NCI-H526 treated with DMSO at 0.1 percent for 48 hours (cell line): ENCODE measurements at regions not wholly inside any gene's neighbourhood (a gene's known extent, or its start where the extent isn't known, plus 50 kb on each side); places are given as distances from the start of the nearest gene placed in this dataset.

Experiments used
- DNase-seq: peaks from one replicate; lab custom pipeline; 2025; lab: John Stamatoyannopoulos, UW

DNA sequence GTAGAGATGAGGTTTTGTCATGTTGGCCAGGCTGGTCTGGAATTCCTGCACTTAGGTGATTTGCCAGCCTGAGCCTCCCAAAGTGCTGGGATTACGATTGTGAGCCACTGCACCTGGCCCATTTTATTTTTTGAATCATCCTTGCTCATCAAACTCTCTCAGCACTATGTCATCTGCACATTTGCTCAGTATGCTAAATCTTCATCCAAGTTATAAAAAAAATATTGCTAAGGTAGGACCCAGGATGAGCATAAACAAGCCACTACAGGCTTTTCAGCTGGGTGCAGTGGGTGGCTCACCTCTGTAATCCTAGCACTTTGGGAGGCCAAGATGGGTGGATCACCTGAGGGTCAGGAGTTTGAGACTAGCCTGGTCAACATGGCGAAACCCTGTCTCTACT lies 510.1 kb upstream of the LARGE1 start:
- DNase-seq, result no peak

DNA sequence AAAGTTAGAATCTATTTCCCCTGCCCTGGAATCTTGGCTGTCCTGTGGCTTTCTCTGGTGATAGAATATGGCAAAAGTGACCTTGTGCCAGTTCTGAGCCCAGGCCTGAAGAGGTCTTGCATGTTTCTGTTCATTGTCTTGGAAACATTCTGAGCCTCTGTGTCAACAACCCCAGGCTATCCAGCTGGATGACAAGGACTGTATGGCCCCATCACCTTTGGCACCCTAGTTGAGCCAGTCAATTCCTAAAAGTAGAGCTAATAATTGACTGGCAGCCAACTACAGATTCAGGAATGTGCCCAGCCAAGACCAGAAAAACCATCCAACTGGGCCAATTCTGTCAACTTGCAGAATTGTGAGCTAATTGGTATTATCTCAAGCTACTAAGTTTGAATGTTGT lies 514.1 kb upstream of the LARGE1 start:
- no peak for DNase-seq

DNA sequence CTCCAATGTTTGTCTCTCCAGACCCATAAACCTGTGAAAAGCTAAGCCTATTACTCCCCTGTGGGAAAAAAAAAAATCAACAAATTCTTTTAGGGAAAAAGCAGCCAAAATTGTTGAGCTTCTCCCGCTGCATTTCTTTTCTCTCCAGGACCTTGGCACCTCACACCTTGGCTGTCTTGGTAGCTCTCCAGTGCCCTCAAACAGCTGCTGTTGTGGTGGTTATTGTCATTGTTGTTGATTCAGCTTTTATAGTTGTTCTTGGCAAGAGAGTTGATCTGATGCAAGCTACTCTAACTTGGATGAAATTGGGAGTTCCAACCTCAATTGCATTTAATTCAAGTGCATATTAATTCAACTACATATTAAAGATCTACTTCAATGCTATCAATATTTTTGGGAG lies 516.9 kb upstream of the LARGE1 start:
- no peak for DNase-seq

DNA sequence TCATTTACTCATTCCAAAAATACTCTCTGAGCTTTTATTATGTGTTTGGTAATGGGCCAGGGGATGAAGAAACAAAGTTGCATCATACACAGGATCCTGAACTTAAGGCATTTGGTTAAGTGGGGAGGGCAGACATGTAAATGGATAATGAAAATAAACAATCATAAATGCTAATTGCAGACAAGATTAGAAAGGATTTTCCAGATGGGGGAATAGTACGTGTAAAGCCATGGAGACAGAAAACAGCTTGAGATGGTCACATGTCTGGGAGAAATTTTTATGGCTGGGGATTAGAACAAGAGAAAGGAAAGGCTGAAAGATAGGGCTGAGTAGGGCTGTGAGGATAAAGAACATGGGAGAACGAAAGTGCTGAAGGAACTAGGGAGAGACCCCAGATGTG lies 534.3 kb upstream of the LARGE1 start:
- no peak for DNase-seq

DNA sequence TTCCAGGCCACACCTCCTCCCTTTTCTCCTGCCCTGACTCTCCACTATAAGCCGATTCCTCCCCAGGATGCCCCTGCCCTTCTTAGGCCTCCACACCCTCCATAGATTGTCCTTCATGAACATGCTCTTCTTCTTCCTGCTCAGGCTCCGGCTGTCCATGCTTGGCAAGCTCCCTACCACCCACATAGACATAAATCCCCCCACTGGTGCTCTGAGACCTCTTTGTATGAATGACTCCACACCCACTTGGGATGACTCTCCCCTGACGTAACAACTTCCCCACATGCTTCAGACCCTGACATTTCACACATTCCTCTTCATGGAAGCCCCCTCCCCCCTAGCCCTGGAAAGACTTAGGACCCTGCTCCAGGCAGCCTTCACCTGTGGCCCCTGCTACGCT lies 542.5 kb upstream of the LARGE1 start:
- no peak for DNase-seq

DNA sequence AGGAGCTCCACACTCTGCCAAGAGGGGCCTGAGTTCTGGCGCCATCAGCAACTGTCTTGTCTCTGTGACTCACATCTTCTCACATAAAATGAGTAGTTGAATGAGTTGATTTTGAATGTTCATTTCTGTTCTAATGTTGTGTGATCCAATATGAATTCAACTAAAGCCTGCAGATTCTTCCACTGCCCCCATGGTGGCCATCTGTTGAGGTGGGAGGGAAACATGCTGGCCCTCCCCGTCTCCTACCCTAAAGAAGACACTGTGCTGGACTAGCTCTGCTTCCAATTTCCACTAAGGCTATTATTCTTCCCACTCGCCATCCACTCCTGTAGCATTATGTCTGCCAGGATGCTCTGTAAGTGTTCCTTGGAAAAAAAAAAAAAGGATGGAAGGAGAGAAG lies 555.6 kb upstream of the LARGE1 start:
- DNase-seq, result no peak

DNA sequence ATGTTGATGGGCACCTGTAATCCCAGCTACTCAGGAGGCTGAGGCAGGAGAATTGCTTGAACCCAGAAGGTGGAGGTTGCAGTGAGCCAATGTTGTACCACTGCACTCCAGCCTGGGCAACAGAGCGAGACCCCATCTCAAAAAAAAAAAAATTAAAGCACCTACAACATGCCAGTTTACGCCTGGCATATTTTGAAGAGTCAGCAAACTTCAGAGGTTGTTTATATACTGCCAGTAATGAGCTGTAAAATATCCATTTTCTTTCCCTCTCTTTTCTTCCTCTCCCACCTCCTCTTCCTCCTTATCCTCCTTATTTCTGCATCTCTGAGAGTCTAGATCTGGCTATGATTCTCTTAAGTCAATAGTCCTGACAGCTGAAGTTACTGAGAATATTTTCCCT lies 556.5 kb upstream of the LARGE1 start:
- no peak for DNase-seq

DNA sequence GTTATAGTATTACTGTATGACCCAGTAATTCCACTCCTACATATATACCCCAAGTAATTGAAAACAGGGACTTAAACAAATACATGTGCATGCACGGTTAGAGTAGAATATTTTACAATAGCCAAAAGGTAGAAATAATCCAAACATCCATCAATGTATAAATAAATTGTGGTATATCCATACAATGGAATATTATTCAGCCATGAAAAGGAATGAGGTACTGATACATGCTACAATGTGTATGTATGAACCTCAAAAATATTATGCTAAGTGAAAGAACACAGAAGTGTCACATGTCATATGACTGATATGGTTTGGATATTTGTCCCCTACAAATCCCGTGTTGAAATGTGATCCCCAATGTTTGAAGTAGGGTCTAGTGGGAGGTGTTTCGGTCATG lies 560.8 kb upstream of the LARGE1 start:
- DNase-seq, result no peak

DNA sequence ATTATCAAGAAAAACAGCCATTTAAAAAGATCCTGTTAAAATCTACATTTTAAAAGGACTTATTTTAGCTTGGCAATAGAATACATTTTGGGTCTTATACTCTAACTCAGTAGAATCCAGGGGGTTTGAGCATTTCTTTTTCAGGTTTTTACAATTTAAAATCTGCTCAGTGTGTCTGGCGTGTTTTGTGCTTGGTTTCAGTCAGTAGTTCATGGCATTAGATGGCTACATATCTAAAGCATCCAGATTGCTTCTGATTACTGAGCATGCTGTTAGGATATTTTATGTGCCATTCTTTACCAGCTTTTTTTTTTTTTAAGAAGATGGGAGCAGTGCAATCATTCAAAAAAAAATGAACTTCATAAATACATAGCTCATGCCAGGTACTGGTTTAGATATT lies 566.1 kb upstream of the LARGE1 start:
- no peak for DNase-seq

DNA sequence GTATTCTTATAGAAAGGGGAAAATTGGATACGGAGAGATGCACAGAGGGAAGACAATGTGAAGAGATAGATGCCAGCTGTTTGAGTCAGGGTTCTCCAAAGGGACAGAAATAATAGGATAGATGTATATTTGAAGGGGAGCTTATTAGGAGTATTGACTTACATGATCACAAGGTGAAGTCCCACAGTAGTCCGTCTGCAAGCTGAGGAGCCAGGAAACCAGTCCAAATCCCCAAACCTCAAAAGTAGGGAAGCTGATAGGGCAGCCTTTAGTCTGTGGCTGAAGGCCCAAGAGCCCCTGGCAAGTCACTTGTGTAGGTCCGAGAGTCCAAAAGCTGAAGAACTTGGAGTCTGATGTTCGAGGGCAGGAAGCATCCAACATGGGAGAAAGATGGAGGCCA lies 569.6 kb upstream of the LARGE1 start:
- no peak for DNase-seq

DNA sequence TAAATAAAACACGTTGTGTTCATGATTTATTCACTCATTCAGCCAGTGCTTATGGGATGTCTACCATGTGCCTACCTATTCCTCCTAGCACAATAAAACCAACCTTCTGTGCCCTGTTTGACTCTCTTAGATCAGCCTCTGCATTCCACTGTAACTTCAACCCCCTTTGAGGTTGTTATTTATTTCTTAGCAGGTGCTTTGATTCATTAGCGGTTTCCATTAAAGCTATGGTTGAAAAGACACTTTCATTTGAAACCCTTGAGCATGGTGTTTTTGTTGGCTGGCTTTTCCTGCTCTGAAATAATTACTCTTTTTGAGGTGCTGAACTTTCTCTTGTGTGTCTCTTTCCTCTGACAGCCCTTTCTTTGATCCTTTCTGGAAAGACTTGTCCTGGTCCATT lies 570.6 kb upstream of the LARGE1 start:
- DNase-seq, result no peak

DNA sequence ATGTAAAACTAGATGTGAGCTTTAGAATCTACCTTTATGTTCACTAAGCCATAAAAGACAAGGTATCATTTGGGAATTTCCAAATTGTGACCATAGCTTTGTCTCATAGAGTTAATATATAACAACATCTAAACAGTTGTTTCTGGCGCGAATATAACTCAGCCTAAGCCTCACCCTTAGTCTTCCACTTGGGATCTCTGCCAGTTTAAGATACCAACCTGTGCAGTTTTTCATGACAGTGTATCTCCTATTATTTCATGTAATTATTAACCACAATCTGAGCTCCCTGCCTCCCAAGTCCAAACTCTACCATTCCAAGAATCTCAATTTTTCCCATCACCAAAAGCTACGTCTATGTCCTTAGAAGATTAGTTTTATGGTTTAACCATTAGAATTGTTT lies 572.5 kb upstream of the ISX start:
- no peak for DNase-seq

DNA sequence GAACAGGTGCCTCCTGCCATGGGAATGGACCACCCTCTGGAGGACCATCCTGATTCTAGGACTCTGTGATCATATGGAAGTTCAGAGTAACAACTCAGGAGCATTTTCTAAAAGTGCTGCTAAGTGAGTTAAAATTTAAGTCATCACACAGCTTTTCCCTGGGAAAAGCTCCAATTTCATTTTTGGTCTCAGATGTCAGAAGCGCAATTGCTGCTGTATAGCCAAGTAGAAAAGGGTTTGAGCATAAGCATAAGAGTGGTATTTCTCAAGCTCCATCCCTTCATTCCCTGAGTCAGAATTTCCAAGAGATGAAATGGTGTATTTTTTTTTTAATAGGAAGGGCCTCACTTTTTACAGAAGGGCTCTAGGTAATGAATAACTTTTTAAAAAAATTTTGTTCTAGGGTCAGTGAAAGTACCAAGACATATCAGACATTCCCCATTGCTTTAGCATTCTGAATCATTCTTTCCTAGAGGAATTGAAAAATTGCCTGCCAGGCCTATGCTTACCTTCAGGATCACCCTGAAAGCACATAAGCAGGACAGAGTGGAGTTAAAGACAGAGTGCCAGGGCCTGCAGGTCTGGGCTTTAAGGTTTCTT lies 564.5 kb upstream of the ISX start:
- no peak for DNase-seq

DNA sequence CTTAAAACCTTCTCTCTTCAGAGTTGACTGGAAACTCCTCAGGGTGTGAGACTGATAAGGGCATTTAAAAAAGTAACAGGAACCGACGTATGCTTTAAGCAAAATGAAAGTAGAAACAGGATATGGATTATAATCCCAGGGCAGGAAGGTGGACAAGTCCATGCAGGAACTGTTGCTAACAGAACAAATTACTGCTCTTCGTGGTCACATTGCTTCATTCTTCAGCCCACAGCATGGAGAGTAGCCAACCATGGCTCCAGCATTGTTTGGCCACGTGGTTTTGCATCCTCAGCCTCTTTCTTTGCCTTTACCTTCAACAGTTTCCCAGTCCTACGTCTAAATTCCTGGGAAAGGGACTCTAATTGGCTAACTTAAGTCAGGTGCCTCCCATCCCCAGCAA lies 563.1 kb upstream of the ISX start:
- DNase-seq, result no peak

DNA sequence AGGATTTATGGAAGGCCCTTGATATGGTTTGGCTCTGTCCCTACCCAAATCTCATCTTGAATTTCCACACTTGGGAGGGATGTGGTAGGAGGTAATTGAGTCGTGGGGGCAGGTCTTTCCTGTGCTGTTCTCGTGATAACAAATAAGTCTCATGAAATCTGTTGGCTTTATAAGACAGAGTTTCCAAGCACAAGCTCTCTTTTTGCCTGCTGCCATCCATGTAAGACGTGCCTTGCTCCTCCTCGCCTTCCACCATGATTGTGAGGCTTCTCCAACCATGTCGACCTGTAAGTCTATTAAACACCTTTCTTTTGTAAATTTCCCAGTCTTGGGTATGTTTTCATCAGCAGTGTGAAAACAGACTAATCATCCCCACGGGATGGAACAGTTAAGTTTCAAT lies 557.2 kb upstream of the ISX start:
- DNase-seq, result no peak

DNA sequence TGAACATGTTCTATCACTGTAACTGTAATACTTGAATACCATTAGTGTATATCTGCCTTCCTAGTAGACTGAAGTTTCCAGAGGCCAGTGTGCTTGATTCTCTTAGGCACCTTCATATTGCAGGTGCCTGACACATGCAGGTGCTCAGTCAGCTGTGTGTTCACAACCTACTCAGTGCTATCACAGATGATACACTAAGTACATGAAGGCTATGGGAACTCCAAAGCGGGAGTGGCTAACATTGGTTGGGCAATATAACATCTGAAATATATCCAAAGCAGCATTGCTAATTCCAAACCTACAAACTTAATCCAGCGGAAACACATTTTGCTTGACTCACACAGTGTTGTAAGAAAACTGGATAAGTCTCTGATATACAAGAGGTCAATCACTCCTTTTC lies 539.3 kb upstream of the ISX start:
- DNase-seq, result no peak

DNA sequence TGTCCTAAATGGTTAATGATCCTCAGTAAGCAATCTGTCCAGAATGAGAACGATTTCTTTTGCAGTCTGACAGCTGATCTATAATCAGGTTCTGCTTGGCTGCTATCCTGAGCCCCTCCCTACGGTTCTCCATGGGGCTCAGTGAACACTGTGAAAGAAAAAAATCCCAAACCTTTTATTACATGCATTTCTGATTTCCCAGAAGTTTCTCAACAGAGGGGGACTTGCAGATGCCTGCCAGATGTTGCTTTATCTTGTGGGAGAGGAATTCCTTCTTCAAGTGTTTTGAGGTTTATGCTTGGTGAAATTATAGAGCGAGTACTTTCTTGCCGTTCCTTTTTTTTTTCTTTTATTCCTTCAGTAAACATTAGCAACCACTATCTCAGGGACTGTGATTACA lies 531.9 kb upstream of the ISX start:
- DNase-seq, result no peak

DNA sequence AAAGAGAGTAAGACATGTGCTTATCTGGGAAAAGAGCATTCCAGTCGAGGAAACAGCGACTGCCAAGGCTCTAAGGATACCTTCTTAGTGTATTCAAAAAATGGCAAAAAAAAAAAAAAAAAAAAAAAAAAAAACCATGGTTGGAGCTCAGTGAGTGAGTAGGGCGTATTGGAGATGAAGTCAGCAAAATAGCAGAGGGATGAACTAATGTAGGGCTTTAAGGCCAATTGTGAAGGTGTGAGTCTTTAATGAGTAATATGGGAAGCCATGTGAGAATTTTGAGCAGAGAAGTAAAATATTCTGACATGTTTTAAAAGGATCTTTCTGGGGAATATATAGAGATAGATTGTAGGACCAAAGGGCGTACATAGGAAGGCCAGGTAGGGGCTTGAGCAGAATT lies 498.6 kb upstream of the ISX start:
- no peak for DNase-seq

DNA sequence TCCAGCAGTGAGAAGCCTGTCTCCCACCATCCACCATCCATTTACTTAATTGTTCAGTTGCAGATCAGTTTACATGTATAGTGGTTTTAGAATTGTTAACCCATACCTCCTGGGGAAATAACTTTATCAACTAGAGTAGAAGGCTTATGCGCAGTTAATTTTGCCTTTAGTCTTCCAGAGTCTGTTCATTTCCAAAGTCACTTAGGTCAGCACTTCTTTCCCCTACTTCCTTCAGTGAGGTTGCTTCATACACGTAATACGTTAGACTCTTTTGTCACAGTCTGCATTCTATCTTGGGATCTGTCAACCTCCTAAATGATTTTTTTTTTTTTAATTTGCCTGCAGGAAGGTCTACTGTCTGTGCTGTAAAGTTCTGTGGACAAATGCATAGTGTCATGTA lies 495.6 kb upstream of the ISX start:
- DNase-seq, result no peak

DNA sequence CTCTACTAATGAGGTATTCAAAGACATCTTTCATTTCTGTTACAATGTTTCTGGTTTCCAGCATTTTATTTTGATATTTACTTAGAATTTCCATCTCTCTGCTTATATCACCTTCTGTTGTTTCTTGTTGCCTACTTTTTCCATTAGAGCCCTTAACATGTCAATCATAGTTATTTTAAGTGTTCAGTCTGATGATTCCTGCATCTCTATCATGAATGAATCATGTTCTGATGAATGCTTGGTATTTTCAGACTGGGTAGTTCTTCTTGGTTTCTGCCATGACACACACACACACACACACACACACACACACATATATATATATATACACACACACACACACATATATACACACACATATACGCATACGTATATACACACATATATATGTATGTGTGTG lies 486.4 kb upstream of the ISX start:
- no peak for DNase-seq

DNA sequence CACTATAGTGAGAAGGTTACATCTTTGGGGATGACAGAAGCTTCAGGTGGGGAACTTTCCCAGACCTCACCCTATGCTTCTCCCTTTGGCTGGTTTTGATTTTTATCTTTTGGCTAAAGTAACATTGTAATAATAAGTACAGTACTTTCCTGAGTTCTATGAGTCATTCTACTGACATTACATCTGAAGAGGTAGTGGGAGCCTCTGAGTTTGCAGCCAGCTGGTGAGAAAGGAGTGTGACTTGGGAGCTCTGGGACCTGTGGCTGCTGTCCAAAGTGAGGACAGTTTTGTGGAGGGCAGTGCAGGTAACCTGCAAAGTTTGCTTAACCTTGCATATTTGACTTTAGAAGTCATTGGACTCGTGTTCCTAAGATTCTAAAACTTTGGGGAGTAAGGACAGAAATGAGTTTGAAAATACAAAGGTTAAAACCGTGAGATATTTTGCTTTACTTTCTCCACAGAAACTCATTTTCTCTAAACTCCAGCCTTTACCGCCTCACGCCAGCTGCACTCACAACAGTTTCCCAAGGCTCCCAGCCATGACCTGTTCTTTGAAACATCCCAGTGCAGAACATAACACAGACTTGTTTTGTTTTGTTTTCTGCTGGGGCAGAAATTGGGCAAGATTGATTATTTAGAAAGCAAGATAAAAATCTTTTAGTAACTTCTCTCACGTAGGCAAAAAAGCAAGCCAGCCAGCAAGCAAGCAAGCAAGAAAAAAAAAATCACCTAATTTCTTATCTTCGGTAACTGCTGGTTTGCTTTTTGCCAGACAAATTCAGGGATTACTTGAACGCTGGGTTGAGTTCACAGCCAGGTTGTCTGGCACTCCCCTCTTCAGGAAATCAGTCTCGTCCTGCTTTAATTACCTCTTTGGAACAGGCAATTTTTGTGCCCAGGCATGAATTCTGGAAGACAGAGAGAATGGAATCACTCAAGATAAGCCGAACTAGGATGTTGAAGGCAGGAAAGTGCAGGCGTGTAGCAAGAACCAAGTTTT lies 478.3 kb upstream of the ISX start:
- DNase-seq, result no peak

DNA sequence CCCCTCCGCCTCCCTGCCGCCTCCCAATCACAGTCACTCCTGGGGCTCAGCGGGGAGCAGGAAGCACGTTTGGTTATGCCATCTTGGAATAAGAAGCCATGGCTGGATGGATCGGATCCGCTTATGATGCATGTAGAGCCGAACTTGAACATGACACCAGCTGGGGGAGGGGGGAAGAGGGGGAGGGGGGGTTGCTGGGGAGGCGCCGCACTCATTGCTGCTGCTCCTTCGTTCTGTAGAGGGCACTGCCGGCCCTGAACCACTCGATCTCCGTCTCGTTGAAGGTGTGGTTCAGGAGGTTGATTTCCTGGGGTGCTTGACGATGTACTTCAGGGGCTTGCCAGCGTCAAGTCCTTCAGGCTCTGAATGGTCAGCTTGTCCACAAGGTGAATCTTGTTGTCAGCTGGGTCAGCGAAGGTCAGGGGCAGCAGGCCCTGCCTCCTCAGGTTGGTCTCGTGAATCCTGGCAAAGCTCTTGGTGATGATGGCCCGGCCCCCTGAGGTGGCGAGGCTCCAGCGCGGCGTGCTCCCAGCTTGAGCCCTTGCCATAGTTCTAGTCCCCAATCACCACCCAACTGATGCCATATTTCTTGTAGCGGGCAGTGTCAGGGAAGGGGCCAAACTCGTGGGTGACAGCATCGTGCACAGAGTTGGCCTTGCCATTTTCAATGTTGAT lies 476.9 kb upstream of the ISX start:
- no peak for DNase-seq

DNA sequence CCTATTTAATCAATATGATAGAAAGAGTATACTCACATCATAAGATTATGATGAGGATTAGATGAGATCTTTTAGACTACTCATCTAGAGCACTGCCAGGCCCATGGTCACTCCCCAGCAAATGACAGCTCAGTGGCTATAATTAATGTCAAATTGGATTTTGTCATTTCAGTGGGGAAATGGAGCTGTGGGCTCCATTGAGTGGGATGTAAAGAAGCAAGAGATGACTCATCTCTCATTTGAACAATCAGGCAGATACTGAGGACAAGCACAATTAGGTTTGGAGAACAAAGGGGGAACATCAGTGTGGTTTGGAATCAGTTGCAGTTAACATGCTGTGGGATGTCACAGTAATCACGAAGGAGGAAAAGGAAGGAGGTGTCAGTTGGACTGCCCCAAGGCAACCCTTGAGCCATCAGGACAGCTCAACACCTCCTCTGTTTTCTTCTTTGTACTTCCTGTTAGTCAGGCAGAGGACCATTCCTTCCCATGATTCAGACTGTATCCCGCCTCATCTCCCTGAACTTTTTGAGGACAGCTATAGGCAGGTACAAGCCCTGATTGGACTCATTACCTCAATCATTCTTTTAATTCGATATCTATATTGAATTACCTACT lies 473.7 kb upstream of the ISX start:
- no peak for DNase-seq
